Bronchial epithelial cell (primary cell): ENCODE measurements at regions not wholly inside any gene's neighbourhood (a gene's known extent, or its start where the extent isn't known, plus 50 kb on each side); places are given as distances from the start of the nearest gene placed in this dataset.

Source experiments
- DNase-seq: peaks from one replicate; pipeline ENCODE4 v3.0.0-alpha.2; 2010; ENCODE audit warnings: low read depth
- FAIRE-seq: peaks from 2 replicates; lab custom pipeline; 2011; peaks lifted over from hg19 to GRCh38; lab: Jason Lieb, UNC
- H3K27me3 ChIP-seq: 2 replicates; pipeline ENCODE4 v1.5.1; 2011; ENCODE audit warnings: low read length; ENCODE audit not compliant: control insufficient read depth, insufficient read depth
- H3K36me3 ChIP-seq: 2 replicates; pipeline ENCODE4 v1.5.1; 2011; ENCODE audit warnings: low read length; ENCODE audit not compliant: control insufficient read depth, insufficient read depth
- H3K4me3 ChIP-seq: 2 replicates; pipeline ENCODE4 v1.5.1; 2011; ENCODE audit warnings: mild to moderate bottlenecking, low read depth, low read length, control low read depth
- TF ChIP-seq, protein P1 (sequence below): IDR thresholded peaks from 2 replicates; pipeline ENCODE4 v1.5.1; 2011; ENCODE audit warnings: mild to moderate bottlenecking, moderate library complexity, low read length, control low read depth, inconsistent platforms; ENCODE audit not compliant: insufficient read depth, severe bottlenecking

DNA sequence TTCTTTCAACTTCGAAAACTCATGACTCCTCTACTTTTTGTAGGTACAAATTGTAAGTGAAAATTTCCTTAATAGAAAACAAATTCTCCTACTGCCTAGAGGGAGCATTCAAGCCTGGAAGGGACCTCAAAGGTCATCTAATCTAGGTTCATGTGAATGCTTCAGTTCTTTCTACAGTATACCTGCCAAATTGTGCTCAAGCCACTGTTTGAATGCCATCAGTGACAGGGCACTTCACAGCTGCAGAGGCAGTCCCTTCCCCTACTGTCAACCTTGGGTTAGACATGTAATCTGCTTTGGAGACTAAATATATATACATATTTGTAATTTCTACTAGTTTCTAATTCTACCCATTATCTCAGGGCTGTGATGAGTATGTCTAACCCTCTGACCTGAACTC, 681.3 kb upstream of the CDH2 start:
- FAIRE-seq (no peak), DNase-seq (no peak)
- Histone ChIP-seq H3K27me3 (no peaks in the 10 kb centered on the region), H3K36me3 (no peaks in the 10 kb centered on the region), H3K4me3 (no peak overlapping the region)
- TF ChIP-seq, protein P1, sequence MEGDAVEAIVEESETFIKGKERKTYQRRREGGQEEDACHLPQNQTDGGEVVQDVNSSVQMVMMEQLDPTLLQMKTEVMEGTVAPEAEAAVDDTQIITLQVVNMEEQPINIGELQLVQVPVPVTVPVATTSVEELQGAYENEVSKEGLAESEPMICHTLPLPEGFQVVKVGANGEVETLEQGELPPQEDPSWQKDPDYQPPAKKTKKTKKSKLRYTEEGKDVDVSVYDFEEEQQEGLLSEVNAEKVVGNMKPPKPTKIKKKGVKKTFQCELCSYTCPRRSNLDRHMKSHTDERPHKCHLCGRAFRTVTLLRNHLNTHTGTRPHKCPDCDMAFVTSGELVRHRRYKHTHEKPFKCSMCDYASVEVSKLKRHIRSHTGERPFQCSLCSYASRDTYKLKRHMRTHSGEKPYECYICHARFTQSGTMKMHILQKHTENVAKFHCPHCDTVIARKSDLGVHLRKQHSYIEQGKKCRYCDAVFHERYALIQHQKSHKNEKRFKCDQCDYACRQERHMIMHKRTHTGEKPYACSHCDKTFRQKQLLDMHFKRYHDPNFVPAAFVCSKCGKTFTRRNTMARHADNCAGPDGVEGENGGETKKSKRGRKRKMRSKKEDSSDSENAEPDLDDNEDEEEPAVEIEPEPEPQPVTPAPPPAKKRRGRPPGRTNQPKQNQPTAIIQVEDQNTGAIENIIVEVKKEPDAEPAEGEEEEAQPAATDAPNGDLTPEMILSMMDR = no peak

DNA sequence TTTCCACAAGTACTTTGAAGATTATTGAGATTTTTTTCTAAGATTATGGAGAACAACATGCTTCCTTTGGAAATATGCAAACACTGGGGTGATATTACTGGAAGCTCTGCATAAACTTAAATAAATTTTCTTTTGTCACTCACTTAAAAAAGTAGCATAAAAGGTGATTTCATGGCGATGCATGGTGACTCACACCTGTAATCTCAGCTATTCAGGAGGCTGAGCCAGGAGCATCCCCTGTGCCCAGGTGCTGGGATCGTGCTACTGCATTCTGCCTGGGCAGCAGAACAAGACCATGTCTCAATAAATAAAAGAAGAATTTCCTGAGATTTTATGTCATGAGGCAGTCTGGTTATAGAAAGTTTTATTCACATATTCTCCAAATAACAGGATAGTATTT, 679.1 kb upstream of the CDH2 start:
- H3K4me3 ChIP-seq = no peak overlapping the region
- FAIRE-seq (no peak), DNase-seq (peak; percentile 53)
- H3K27me3 ChIP-seq = no peaks in the 10 kb centered on the region
- TF ChIP-seq, protein P1 = no peak
- H3K36me3 ChIP-seq = no peaks in the 10 kb centered on the region

DNA sequence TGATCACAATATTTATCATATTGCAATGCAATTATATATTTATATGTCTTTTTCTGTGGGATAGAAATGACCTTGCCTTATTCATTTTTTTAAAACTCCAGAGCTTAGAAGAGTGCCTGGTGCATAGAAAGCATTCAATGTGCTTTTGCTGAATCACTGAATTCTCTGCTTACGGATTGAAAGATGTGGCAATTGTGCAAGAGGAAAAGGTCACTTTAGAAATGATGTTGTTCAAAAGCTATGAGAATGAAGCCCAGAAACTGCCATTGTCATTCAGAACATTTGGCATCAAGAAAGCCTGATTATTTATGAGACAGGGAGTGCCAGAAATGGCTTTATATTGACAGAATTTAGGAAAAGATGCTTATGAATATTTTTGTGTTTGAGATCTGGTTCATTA, 678.6 kb upstream of the CDH2 start:
- DNase-seq (peak; percentile 44), FAIRE-seq (no peak)
- TF ChIP-seq, protein P1 = no peak
- H3K4me3 ChIP-seq = no peak overlapping the region
- H3K27me3 ChIP-seq = no peaks in the 10 kb centered on the region
- no peaks in the 10 kb centered on the region for H3K36me3 ChIP-seq

DNA sequence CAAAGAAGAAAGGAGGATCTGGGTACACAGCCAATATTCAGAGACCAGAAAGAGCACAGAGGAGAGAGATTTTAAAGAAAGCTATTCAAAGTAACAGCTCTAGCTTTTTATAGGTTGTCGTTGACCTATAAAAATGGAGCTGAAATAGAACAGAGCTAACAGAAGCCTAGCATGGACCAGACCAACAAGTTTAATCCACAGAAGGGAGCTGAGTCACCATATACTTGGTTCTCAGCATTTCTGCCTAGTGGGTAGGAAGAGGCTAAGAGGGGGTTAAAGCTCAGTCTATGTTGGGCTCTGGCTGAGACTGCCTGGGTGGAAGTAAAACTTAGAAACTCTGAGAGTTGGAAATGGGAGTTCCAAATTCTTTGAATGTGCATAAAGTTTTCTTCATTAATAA, 678.0 kb upstream of the CDH2 start:
- FAIRE-seq = no peak
- Histone ChIP-seq H3K27me3 (no peaks in the 10 kb centered on the region), H3K36me3 (no peaks in the 10 kb centered on the region), H3K4me3 (no peak overlapping the region)
- TF ChIP-seq, protein P1 = no peak
- DNase-seq = peak; percentile 52

DNA sequence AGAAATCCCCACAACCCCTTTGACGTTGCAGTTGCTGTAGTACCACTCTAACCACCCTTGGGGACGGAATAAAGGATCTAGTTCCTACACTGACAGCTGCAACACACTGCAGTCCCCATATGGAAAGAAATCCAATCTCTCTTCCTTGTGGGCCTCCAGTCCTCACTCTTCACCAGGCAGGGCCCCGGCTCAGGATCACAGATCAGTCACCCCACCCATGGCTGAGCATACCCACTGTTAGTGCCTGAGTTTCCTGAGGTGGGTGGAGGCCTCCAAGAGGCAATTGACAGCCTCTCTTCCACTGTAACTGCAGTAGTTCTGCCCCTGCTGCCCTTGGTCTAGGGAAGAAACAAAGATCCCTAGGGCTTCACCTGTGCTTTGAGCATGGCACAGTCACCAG, 670.0 kb upstream of the CDH2 start:
- H3K27me3 ChIP-seq = no peaks in the 10 kb centered on the region
- TF ChIP-seq, protein P1 = no peak
- FAIRE-seq (no peak), DNase-seq (no peak)
- H3K4me3 ChIP-seq = no peak overlapping the region
- no peaks in the 10 kb centered on the region for H3K36me3 ChIP-seq

DNA sequence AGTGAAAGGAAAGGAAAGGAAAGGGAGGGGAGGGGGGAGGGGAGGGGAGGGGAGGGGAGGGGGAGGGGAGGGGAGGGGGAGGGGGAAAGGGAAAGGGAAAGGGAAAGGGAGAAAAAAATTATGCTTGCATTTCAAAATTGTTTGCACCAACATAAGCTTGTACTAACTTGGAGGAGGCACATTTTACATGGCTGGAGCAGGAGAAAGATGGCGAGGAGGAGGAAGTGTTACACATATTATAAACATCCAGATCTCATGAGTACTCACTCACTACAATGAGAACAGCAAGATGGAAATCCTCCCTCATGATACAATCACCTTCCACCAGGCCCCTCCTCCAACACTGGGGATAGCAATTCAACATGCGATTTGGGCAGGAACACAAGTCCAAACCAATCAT, 660.2 kb upstream of the CDH2 start:
- TF ChIP-seq, protein P1 = no peak
- no peaks in the 10 kb centered on the region for H3K27me3 ChIP-seq
- DNase-seq (peak; percentile 64), FAIRE-seq (no peak)
- no peaks in the 10 kb centered on the region for H3K36me3 ChIP-seq
- H3K4me3 ChIP-seq = no peak overlapping the region
